Fibroblast of mammary gland (primary cell): ENCODE measurements at regions not wholly inside any gene's neighbourhood (a gene's known extent, or its start where the extent isn't known, plus 50 kb on each side); places are given as distances from the start of the nearest gene placed in this dataset.
"Not testable (repeated sequence)": the region's sequence is repeated elsewhere in the genome, so short reads cannot be mapped to it uniquely, and the experiment has no call there.

Source experiments
- DNase-seq: peaks from one replicate; pipeline ENCODE4 v3.0.0-alpha.2; 2010; ENCODE audit warnings: low read depth
- H3K4me3 ChIP-seq: 2 replicates; pipeline ENCODE4 v1.5.1; 2011; ENCODE audit warnings: low read depth, mild to moderate bottlenecking, low read length, moderate library complexity; ENCODE audit not compliant: control insufficient read depth
- CTCF ChIP-seq: conservative IDR thresholded peaks from 2 replicates; pipeline ENCODE4 v1.5.1; 2011; ENCODE audit warnings: low read depth, low read length, inconsistent platforms; ENCODE audit not compliant: control insufficient read depth, insufficient read depth

- H3K4me3 ChIP-seq: no peak overlapping the region
- no peak for DNase-seq
- no peak for TF ChIP-seq CTCF
Measured at GRCh38 chr2:77578354-77578753, 56.2 kb upstream of the LRRTM4 start.

GRCh38 chr2:77579076-77579769, 57.0 kb upstream of the LRRTM4 start:
- no peak for DNase-seq
- TF ChIP-seq CTCF: no peak
- H3K4me3 ChIP-seq: no peak overlapping the region

GRCh38 chr2:77588438-77588837, 66.3 kb upstream of the LRRTM4 start:
- TF ChIP-seq CTCF: no peak
- H3K4me3 ChIP-seq: no peak overlapping the region
- DNase-seq: no peak

- no peak for TF ChIP-seq CTCF
- no peak overlapping the region for H3K4me3 ChIP-seq
- DNase-seq: no peak
Measured at GRCh38 chr2:77590298-77590917, 68.2 kb upstream of the LRRTM4 start.

- DNase-seq, H3K4me3 ChIP-seq: not testable (repeated sequence)
Measured at GRCh38 chr2:77592955-77593354, 70.8 kb upstream of the LRRTM4 start.

- no peak for TF ChIP-seq CTCF
- DNase-seq: no peak
- H3K4me3 ChIP-seq: no peak overlapping the region
Measured at GRCh38 chr2:77602771-77603170, 80.6 kb upstream of the LRRTM4 start.

- no peak for TF ChIP-seq CTCF
- DNase-seq: no peak
- no peak overlapping the region for H3K4me3 ChIP-seq
Measured at GRCh38 chr2:77604953-77605929, 83.1 kb upstream of the LRRTM4 start.
